GM23338 (cell line): ENCODE measurements at regions not wholly inside any gene's neighbourhood (a gene's known extent, or its start where the extent isn't known, plus 50 kb on each side); places are given as distances from the start of the nearest gene placed in this dataset.

Experiments used
- ATAC-seq: fragments of 200-7000 bp; cut with Tn5 transposase; 3 replicates; pipeline ENCODE4 v1.9.1; 2020
- DNase-seq: peaks from one replicate; pipeline ENCODE4 v3.0.0-alpha.2; 2015; ENCODE audit warnings: low spot score
- H2AFZ ChIP-seq: fragments of 200-600 bp; sonication (generic); 2 replicates; pipeline ENCODE4 v1.8.0; 2016; ENCODE audit warnings: antibody characterized with exemption, mild to moderate bottlenecking, moderate library complexity
- H3F3A ChIP-seq: fragments of 200-600 bp; sonication (generic); replicated peaks from 2 replicates; pipeline ENCODE4 v1.8.0; 2017; ENCODE audit warnings: antibody characterized with exemption, mixed run types, low read depth
- H3K27ac ChIP-seq: fragments of 200-600 bp; sonication (generic); 2 replicates; pipeline ENCODE4 v1.6.1; 2016; ENCODE audit warnings: low read depth
- H3K27me3 ChIP-seq: fragments of 200-600 bp; sonication (generic); 2 replicates; pipeline ENCODE4 v1.8.0; 2016; ENCODE audit warnings: mild to moderate bottlenecking, mixed run types, moderate library complexity; ENCODE audit not compliant: insufficient read depth
- H3K36me3 ChIP-seq: fragments of 200-600 bp; sonication (generic); 2 replicates; pipeline ENCODE4 v1.8.0; 2016; ENCODE audit warnings: mild to moderate bottlenecking; ENCODE audit not compliant: insufficient read depth
- H3K4me1 ChIP-seq: fragments of 200-600 bp; sonication (generic); 2 replicates; pipeline ENCODE4 v1.8.0; 2016; ENCODE audit warnings: mild to moderate bottlenecking, moderate library complexity; ENCODE audit not compliant: insufficient read depth
- H3K4me2 ChIP-seq: fragments of 200-600 bp; sonication (generic); 2 replicates; pipeline ENCODE4 v1.7.1; 2017; ENCODE audit warnings: mixed run types
- H3K4me3 ChIP-seq: fragments of 200-600 bp; sonication (generic); 2 replicates; pipeline ENCODE4 v1.6.1; 2016; ENCODE audit warnings: mixed run types
- H3K79me2 ChIP-seq: fragments of 200-600 bp; sonication (generic); replicated peaks from 2 replicates; pipeline ENCODE4 v1.8.0; 2017; ENCODE audit warnings: mild to moderate bottlenecking; ENCODE audit not compliant: insufficient read depth
- H3K9me2 ChIP-seq: fragments of 200-600 bp; sonication (generic); 2 replicates; pipeline ENCODE4 v1.8.0; 2017; ENCODE audit not compliant: insufficient read depth
- H4K20me1 ChIP-seq: fragments of 200-600 bp; sonication (generic); replicated peaks from 2 replicates; pipeline ENCODE4 v1.8.0; 2017; ENCODE audit warnings: mild to moderate bottlenecking; ENCODE audit not compliant: insufficient read depth
- H3K27ac Mint-ChIP-seq: 2 replicates; pipeline ENCODE4 v1.8.0; 2020; ENCODE audit warnings: inconsistent platforms, mild to moderate bottlenecking, moderate library complexity, mixed read lengths
- H3K27me3 Mint-ChIP-seq: 3 replicates; pipeline ENCODE4 v1.8.0; 2022; ENCODE audit warnings: low read depth, mild to moderate bottlenecking, moderate library complexity, mixed read lengths, inconsistent platforms; ENCODE audit not compliant: insufficient read depth, poor library complexity
- H3K36me3 Mint-ChIP-seq: 3 replicates; pipeline ENCODE4 v1.8.0; 2021; ENCODE audit warnings: low read depth, mild to moderate bottlenecking, inconsistent platforms, moderate library complexity, mixed read lengths
- H3K4me1 Mint-ChIP-seq: 3 replicates; pipeline ENCODE4 v1.8.0; 2020; ENCODE audit warnings: mild to moderate bottlenecking, inconsistent platforms, mixed read lengths
- H3K4me3 Mint-ChIP-seq: 3 replicates; pipeline ENCODE4 v1.8.0; 2021; ENCODE audit warnings: moderate library complexity, mild to moderate bottlenecking, inconsistent platforms, mixed read lengths
- H3K9me3 Mint-ChIP-seq: 3 replicates; pipeline ENCODE4 v1.8.0; 2020; ENCODE audit warnings: moderate library complexity, mild to moderate bottlenecking, inconsistent platforms, mixed read lengths
- EZH2 ChIP-seq: fragments of 200-600 bp; sonication (generic); IDR thresholded peaks from one replicate; pipeline ENCODE4 v1.8.0; 2017; ENCODE audit warnings: antibody characterized with exemption, mild to moderate bottlenecking, low read depth; ENCODE audit not compliant: unreplicated experiment
- JUNB ChIP-seq: IDR thresholded peaks from one replicate; pipeline ENCODE4 v1.6.1; 2016; ENCODE audit warnings: antibody characterized with exemption; ENCODE audit not compliant: unreplicated experiment
- NANOG ChIP-seq: IDR thresholded peaks from 2 replicates; pipeline ENCODE4 v1.6.1; 2016; ENCODE audit warnings: antibody characterized with exemption, borderline replicate concordance
- POLR2AphosphoS5 ChIP-seq: IDR thresholded peaks from 2 replicates; pipeline ENCODE4 v1.6.1; 2016; ENCODE audit warnings: antibody characterized with exemption, low read depth
- STAT1 ChIP-seq: IDR thresholded peaks from one replicate; pipeline ENCODE4 v1.6.1; 2016; ENCODE audit warnings: antibody characterized with exemption; ENCODE audit not compliant: unreplicated experiment
- ZNF114 ChIP-seq: fragments of 250-450 bp; sonication (Bioruptor Pico); IDR thresholded peaks from 2 replicates; pipeline ENCODE4 v1.5.0; 2020; ENCODE audit warnings: mild to moderate bottlenecking, moderate library complexity
- ZNF331 ChIP-seq: fragments of 250-450 bp; sonication (Bioruptor Pico); IDR thresholded peaks from 2 replicates; pipeline ENCODE4 v1.5.0; 2020; ENCODE audit warnings: low read depth, mild to moderate bottlenecking, moderate library complexity
- ZNF462 ChIP-seq: fragments of 250-450 bp; sonication (Bioruptor Pico); IDR thresholded peaks from 2 replicates; pipeline ENCODE4 v1.5.0; 2020; ENCODE audit warnings: mild to moderate bottlenecking, moderate library complexity

- no peaks in the 10 kb centered on the region for H4K20me1 ChIP-seq
- DNase-seq (no peak), ATAC-seq (no peak)
- peaks cover 5% of the 10 kb centered on the region; the same call in 1 of the 2 replicates for H3K9me2 ChIP-seq
- Mint-ChIP-seq H3K36me3 (no peaks in the 10 kb centered on the region), H3K27me3 (peaks cover 2% of the 10 kb centered on the region), H3K4me3 (no peak overlapping the region), H3K4me1 (peaks cover 6% of the 10 kb centered on the region), H3K27ac (no peak overlapping the region), H3K9me3 (no peaks in the 10 kb centered on the region)
- H3K36me3 ChIP-seq: no peaks in the 10 kb centered on the region
- no peak overlapping the region for H3K4me3 ChIP-seq
- H3K4me1 ChIP-seq: no peaks in the 10 kb centered on the region
- H3K79me2 ChIP-seq: no peaks in the 10 kb centered on the region
- H3K4me2 ChIP-seq: no peak overlapping the region
- no peak overlapping the region for H3K27ac ChIP-seq
- H2AFZ ChIP-seq: no peak overlapping the region
- no peaks in the 10 kb centered on the region for H3K27me3 ChIP-seq
- no peaks in the 10 kb centered on the region for H3F3A ChIP-seq
- TF ChIP-seq POLR2AphosphoS5 (no peak), ZNF462 (CRISPR knock-in tag) (no peak), STAT1 (no peak), EZH2 (no peak), NANOG (no peak), ZNF331 (CRISPR knock-in tag) (no peak), JUNB (no peak)
These were observed 272.9 kb downstream of the NUAK1 start for GRCh38 chr12:105865886-105866285.

- DNase-seq (no peak), ATAC-seq (no peak)
- no peaks in the 10 kb centered on the region for H3K4me1 Mint-ChIP-seq
- no peak overlapping the region for H2AFZ ChIP-seq
- no peak overlapping the region for H3K27ac ChIP-seq
- no peak overlapping the region for H3K4me3 ChIP-seq
- no peaks in the 10 kb centered on the region for H3K36me3 Mint-ChIP-seq
- H3K27me3 ChIP-seq: no peaks in the 10 kb centered on the region
- H3K9me3 Mint-ChIP-seq: no peaks in the 10 kb centered on the region
- H3K79me2 ChIP-seq: no peaks in the 10 kb centered on the region
- H3F3A ChIP-seq: no peaks in the 10 kb centered on the region
- H3K27ac Mint-ChIP-seq: no peak overlapping the region
- no peaks in the 10 kb centered on the region for H4K20me1 ChIP-seq
- no peaks in the 10 kb centered on the region for H3K36me3 ChIP-seq
- H3K4me2 ChIP-seq: no peak overlapping the region
- H3K4me1 ChIP-seq: no peaks in the 10 kb centered on the region
- H3K4me3 Mint-ChIP-seq: no peak overlapping the region
- H3K27me3 Mint-ChIP-seq: no peaks in the 10 kb centered on the region
- H3K9me2 ChIP-seq: no peaks in the 10 kb centered on the region
- TF ChIP-seq ZNF462 (CRISPR knock-in tag): no peak
- TF ChIP-seq ZNF114: no peak
These were observed 264.6 kb downstream of the NUAK1 start for GRCh38 chr12:105874121-105874520.
